GM23248 (cell line): ENCODE measurements at regions not wholly inside any gene's neighbourhood (a gene's known extent, or its start where the extent isn't known, plus 50 kb on each side); places are given as distances from the start of the nearest gene placed in this dataset.

ENCODE experiments used
- EZH2 ChIP-seq: fragments of 200-600 bp; sonication (generic); IDR thresholded peaks from 2 replicates; pipeline ENCODE4 v1.6.1; 2018; ENCODE audit warnings: antibody characterized with exemption, mild to moderate bottlenecking; ENCODE audit not compliant: insufficient read depth, poor library complexity, severe bottlenecking
- EZH2phosphoT487 ChIP-seq: fragments of 200-600 bp; sonication (generic); IDR thresholded peaks from 2 replicates; pipeline ENCODE4 v1.6.1; 2018; ENCODE audit warnings: antibody characterized with exemption, moderate library complexity, mild to moderate bottlenecking, low read depth; ENCODE audit not compliant: insufficient read depth

DNA sequence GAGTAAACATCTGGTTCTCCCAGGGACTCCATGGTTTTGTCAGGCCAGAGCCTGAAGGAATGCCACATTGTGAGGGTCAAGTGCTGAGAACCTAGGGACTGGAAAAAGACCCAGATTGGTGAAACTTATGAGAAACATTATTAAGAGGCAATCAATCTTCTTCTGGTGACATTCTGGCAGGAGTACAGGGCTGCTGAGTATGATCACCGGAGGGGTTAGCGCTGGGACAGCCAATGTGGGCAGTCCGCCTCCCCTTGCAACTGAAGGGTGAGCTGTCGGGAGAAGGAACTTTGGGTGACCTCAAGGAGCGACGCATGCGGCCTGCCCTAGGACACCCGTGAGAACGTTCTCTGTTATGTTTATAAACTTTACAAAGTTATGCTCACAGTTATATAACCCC is 429.0 kb downstream of the LMO4 start:
- no peak for TF ChIP-seq EZH2
- TF ChIP-seq EZH2phosphoT487, result no peak
